ENCODE measurements at regions not wholly inside any gene's neighbourhood (a gene's known extent, or its start where the extent isn't known, plus 50 kb on each side); places are given as distances from the start of the nearest gene placed in this dataset.

GRCh38 chr16:79365702-79366101, 234.8 kb downstream of the MAF start:
- no peak overlapping the region for H3K9ac ChIP-seq (ENCODE audit: insufficient read depth, low read depth, low read length)
- H3K4me1 ChIP-seq (ENCODE audit: insufficient read depth, low read length), result no peaks in the 10 kb centered on the region
- intact Hi-C loops (cut with micrococcal nuclease; ENCODE audit: unreplicated experiment), result no loop called here
- WGBS (ENCODE audit: low lambda C conversion rate), result 43% methylated on average over 4 of the region's 4 CpGs
- ATAC-seq (no peak), DNase-seq (ENCODE audit: low spot score) (no peak), FAIRE-seq (no peak)
- no peaks in the 10 kb centered on the region for H3K79me2 ChIP-seq (ENCODE audit: insufficient read depth, low read length)
- no peaks in the 10 kb centered on the region for H4K20me1 ChIP-seq (ENCODE audit: insufficient read depth, low read length)
- H2AFZ ChIP-seq (ENCODE audit: low read length), result no peak overlapping the region
- BruUV-seq (replicated peaks), result no TSS peak
- ChIA-PET CTCF (ENCODE audit: low intra/inter-chr PET ratio, low total read pairs) (no interaction called here), POLR2A (no interaction called here)
- no peak overlapping the region for H3K27ac ChIP-seq (ENCODE audit: extremely low read length, insufficient read depth, low read length)
- H3K4me3 ChIP-seq (replicated peaks in 1 of 3; ENCODE audit: insufficient read depth in 1 of 3, low read depth in 2 of 3, low read length in 3 of 3), result no peak overlapping the region
- no peaks in the 10 kb centered on the region for H3K36me3 ChIP-seq (replicated peaks in 1 of 2; ENCODE audit: control insufficient read depth in 1 of 2, insufficient read depth in 2 of 2, low read length in 2 of 2)
- no peak overlapping the region for H3K4me2 ChIP-seq (ENCODE audit: low read depth, low read length)
- no peaks in the 10 kb centered on the region for H3K9me3 ChIP-seq (ENCODE audit: low read length)
- H3K27me3 ChIP-seq (ENCODE audit: control insufficient read depth in 1 of 2, insufficient read depth in 2 of 2, low read length in 2 of 2), result peaks cover 0 to 5% of the 10 kb centered on the region in 2 experiments; a peak in 2 of 5 replicates
- in situ Hi-C loops (cut with HindIII; ENCODE audit: extremely low pct_ligation_motif_present, low pct_unique_long_range_greater_than_20kb), result no loop called here
- TF ChIP-seq ZNF563 (CRISPR knock-in tag; IDR thresholded peaks at IDR 0.05), result no peak
- TF ChIP-seq ZNF496 (CRISPR knock-in tag; IDR thresholded peaks at IDR 0.05; ENCODE audit: insufficient replicate concordance), result no peak
- no peak for TF ChIP-seq ZMYM4 (CRISPR knock-in tag; IDR thresholded peaks at IDR 0.05)
- no peak for TF ChIP-seq GTF3A (CRISPR knock-in tag; conservative IDR thresholded peaks at IDR 0.05)
- no peak for TF ChIP-seq PCBP1 (IDR thresholded peaks at IDR 0.05; ENCODE audit: borderline replicate concordance, low read depth, low read length)
- TF ChIP-seq, protein P1, sequence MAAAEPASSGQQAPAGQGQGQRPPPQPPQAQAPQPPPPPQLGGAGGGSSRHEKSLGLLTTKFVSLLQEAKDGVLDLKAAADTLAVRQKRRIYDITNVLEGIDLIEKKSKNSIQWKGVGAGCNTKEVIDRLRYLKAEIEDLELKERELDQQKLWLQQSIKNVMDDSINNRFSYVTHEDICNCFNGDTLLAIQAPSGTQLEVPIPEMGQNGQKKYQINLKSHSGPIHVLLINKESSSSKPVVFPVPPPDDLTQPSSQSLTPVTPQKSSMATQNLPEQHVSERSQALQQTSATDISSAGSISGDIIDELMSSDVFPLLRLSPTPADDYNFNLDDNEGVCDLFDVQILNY (CRISPR knock-in tag; conservative IDR thresholded peaks at IDR 0.05), result no peak
- TF ChIP-seq ZNF605 (CRISPR knock-in tag; IDR thresholded peaks at IDR 0.05), result no peak
- TF ChIP-seq MEF2D (CRISPR knock-in tag; IDR thresholded peaks at IDR 0.05), result no peak
- no peak for TF ChIP-seq ZNF441 (CRISPR knock-in tag; IDR thresholded peaks at IDR 0.05; ENCODE audit: borderline replicate concordance)
- TF ChIP-seq ELF4 (CRISPR knock-in tag; IDR thresholded peaks at IDR 0.05; ENCODE audit: borderline replicate concordance), result no peak
- no peak for TF ChIP-seq FOXK1 (CRISPR knock-in tag; IDR thresholded peaks at IDR 0.05; ENCODE audit: borderline replicate concordance, low read depth)
- TF ChIP-seq, protein P2, sequence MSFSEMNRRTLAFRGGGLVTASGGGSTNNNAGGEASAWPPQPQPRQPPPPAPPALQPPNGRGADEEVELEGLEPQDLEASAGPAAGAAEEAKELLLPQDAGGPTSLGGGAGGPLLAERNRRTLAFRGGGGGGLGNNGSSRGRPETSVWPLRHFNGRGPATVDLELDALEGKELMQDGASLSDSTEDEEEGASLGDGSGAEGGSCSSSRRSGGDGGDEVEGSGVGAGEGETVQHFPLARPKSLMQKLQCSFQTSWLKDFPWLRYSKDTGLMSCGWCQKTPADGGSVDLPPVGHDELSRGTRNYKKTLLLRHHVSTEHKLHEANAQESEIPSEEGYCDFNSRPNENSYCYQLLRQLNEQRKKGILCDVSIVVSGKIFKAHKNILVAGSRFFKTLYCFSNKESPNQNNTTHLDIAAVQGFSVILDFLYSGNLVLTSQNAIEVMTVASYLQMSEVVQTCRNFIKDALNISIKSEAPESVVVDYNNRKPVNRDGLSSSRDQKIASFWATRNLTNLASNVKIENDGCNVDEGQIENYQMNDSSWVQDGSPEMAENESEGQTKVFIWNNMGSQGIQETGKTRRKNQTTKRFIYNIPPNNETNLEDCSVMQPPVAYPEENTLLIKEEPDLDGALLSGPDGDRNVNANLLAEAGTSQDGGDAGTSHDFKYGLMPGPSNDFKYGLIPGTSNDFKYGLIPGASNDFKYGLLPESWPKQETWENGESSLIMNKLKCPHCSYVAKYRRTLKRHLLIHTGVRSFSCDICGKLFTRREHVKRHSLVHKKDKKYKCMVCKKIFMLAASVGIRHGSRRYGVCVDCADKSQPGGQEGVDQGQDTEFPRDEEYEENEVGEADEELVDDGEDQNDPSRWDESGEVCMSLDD (CRISPR knock-in tag; IDR thresholded peaks at IDR 0.05; ENCODE audit: borderline replicate concordance), result no peak
- no peak for TF ChIP-seq ARNTL (CRISPR knock-in tag; IDR thresholded peaks at IDR 0.05)
- no peak for TF ChIP-seq GPBP1L1 (CRISPR knock-in tag; IDR thresholded peaks at IDR 0.05)
- no peak for TF ChIP-seq HOXA9 (CRISPR knock-in tag; IDR thresholded peaks at IDR 0.05; ENCODE audit: borderline replicate concordance)
